D721Med (cell line): ENCODE measurements at regions not wholly inside any gene's neighbourhood (a gene's known extent, or its start where the extent isn't known, plus 50 kb on each side); places are given as distances from the start of the nearest gene placed in this dataset.
A peak's percentile ranks its signal among the peaks of the same experiment; 100 is the strongest.

Source experiments
- DNase-seq: peaks from one replicate; pipeline ENCODE4 v3.0.0; 2011; ENCODE audit warnings: low spot score; ENCODE audit not compliant: insufficient read length
- FAIRE-seq: peaks from 2 replicates; lab custom pipeline; 2011; peaks lifted over from hg19 to GRCh38; lab: Jason Lieb, UNC
- TF ChIP-seq, protein P1 (sequence below): IDR thresholded peaks from 2 replicates; pipeline ENCODE4 v1.5.1; 2012; ENCODE audit warnings: mild to moderate bottlenecking, control low read depth; ENCODE audit not compliant: insufficient read depth; ENCODE audit errors: missing control alignments

DNA sequence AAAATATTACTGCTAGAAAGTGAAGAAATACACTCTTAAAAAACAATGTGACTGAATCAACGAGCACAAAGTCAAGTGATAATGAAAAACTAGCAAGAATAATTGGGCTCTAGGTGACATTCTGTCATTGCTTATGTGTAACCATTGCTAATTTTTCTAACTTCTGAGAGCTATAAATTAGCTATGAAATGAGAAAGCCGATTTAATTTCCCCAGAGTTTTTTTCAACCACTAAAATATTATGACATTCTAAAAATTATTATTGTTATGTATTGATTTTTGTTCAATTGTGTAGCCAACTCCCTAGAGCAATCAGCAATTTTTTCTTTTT, 458.6 kb upstream of the ATXN8OS start:
- TF ChIP-seq, protein P1, sequence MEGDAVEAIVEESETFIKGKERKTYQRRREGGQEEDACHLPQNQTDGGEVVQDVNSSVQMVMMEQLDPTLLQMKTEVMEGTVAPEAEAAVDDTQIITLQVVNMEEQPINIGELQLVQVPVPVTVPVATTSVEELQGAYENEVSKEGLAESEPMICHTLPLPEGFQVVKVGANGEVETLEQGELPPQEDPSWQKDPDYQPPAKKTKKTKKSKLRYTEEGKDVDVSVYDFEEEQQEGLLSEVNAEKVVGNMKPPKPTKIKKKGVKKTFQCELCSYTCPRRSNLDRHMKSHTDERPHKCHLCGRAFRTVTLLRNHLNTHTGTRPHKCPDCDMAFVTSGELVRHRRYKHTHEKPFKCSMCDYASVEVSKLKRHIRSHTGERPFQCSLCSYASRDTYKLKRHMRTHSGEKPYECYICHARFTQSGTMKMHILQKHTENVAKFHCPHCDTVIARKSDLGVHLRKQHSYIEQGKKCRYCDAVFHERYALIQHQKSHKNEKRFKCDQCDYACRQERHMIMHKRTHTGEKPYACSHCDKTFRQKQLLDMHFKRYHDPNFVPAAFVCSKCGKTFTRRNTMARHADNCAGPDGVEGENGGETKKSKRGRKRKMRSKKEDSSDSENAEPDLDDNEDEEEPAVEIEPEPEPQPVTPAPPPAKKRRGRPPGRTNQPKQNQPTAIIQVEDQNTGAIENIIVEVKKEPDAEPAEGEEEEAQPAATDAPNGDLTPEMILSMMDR, result no peak
- no peak for FAIRE-seq

DNA sequence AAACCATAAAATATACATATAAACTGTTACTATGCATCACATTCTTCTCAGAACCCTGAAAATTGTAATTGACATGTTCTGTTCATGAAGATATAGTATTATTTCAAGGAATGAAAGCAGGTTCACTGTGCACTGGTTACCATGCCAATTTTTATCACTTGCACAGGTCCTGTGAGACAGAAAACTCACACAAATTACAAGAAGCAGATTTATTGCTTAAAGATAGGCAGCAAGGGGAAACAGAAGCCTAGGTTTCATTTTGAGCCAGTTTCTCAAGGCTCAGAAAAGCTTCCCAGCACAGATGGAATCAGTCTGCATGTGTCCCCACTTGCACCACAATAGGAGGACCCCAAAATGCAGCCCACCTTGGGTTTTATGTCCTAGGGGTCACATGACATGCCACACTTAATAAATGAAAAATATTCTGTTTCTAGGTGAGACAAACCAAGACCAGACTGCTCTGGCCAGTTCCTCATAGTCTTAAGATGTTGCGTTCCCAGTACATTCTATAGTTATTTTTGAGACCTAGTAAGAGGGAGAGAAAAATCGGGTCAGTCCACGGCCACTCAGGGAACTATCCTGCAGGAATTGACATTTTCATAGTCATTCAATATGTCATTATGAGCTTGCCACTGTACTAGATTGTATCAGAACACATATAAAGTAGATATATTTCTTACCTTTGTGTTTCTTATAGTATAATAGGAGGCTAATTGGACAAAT, 459.1 kb upstream of the ATXN8OS start:
- DNase-seq, result no peak
- no peak for FAIRE-seq
- TF ChIP-seq, protein P1, result no peak

More for the DNA sequence above, 458.6 kb upstream of the ATXN8OS start:
- DNase-seq, result no peak

DNA sequence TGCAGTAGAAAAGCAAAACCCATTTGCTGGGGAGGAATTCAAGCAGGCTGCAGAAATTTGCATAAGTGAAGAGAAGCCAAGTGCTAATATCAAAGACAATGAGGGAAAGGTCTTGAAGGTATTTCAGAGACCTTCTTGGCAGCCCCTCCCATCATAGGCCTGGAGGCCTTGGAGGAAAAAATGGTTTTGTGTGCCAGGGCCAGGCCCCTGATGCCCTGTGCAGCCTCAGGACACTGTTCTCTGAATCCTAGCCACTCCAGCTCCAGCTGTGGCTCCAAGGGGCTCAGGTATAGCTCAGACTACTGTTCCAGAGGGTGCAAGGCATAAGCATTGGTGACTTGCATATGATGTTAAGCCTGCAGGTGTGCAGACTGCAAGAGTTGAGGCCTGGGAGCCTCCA, 463.2 kb upstream of the ATXN8OS start:
- no peak for FAIRE-seq
- no peak for DNase-seq
- TF ChIP-seq, protein P1, result no peak

DNA sequence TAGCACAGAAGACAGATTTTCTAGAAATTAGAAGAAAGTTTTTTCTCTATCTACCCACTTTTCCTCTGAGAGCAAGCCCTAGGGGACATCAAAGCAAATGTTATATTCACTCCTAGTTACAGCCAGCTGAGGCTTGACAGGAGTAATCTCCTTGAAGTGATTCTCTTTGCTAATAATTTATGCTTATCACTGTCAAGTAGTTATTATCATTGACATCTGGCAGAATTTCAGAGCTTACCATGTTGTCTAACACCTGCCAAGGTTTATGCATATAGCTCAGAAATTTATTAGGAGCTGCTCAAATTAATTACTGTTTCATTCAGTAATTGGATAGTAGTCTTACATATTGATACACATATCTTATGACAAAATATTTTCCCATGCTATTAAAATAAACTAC, 465.9 kb upstream of the ATXN8OS start:
- no peak for DNase-seq
- TF ChIP-seq, protein P1, result no peak
- peak; percentile 90 for FAIRE-seq

DNA sequence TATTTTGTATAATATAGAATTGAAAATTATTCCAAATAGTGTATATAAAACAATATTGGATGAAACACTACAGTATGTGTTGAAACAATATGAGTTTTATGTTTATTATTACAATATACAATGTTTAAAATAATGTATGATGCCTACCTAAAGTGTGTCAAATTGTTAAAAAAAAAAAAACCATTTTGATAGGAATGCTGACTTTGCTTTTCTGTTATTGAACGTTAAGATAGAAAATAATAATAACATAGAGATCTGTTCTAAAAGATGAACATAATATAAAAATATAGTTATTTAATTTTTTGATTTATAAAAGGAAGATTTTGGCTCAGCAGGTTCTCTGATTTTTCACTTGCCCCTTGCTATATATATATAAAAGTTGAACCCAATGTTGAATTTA, 474.6 kb upstream of the ATXN8OS start:
- TF ChIP-seq, protein P1, result no peak
- DNase-seq (no peak), FAIRE-seq (no peak)

DNA sequence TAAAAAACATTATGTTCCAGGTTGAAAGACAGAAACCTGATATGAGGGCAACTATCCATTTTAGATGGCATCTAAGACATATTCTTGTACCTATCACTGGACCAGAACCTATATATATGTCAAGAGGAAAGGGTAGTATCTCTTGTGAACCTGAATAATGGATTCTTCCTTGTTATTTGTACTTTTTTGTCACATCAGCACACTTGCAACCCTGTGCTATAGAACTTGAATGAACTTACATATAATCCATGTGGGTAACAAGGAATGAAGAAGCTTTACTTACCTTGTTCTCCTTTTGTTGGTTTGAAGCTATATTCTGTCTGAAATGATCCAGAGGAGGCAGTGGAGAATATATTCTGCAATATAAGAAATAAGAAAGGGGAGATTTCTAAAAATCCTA, 483.7 kb upstream of the ATXN8OS start:
- DNase-seq (no peak), FAIRE-seq (no peak)
- TF ChIP-seq, protein P1, result no peak

DNA sequence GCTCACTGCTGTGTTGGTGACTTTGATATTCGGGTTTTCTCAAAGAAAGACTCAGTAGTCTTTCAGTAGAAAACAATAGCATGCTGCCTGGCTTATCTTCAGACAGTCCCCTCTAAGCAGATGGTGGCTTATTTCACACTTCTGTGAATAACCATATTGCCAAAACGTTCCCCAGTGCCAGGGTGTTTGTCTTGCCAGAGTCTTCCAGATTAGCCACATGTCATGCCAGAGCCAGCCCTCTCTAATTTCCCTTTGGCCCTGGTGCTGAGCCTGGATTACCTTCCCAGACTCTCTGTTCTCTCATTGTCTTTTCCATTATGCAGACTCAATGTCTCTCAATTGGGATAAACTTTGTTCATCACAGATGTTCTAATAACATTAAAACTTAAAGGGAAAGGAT, 488.0 kb upstream of the ATXN8OS start:
- DNase-seq, result no peak
- FAIRE-seq, result no peak
- TF ChIP-seq, protein P1, result no peak
